ENCODE measurements at regions not wholly inside any gene's neighbourhood (a gene's known extent, or its start where the extent isn't known, plus 50 kb on each side); places are given as distances from the start of the nearest gene placed in this dataset.
"Not testable (repeated sequence)": the region's sequence is repeated elsewhere in the genome, so short reads cannot be mapped to it uniquely, and the experiment has no call there.

GRCh38 chr10:44008270-44008916, 359.7 kb upstream of the ZNF32 start:
- H3K4me1 ChIP-seq (ENCODE audit: control insufficient read depth in 1 of 2, insufficient read depth in 2 of 2, low read length in 2 of 2) = peaks cover 0 to 4% of the 10 kb centered on the region in 2 donors

DNA sequence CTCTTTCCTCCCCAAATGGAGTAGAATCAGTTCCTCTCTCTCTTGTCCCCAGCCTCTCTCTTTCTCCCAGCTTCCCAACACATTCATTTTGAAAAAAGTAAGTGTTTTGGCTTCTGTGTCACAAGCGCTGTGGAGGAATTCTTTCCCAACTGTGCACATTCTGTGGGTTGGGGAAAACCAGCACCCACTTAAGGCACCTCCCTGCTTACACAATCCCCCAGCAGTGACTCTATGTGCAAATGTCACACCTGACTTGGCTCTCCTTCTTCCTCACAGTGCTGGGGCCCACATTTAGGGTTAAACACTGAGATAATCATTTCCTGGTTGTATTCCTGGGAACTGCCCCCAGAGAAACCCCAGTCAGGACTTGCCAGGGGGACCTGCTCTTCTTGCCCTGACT, 358.1 kb upstream of the ZNF32 start:
- no peak overlapping the region for H3K4me3 ChIP-seq (ENCODE audit: low read depth in 1 of 2, low read length in 2 of 2)
- no peaks in the 10 kb centered on the region for H3K9me3 ChIP-seq (ENCODE audit: control insufficient read depth in 1 of 2, low read length in 2 of 2)
- no peak overlapping the region for H3K27ac ChIP-seq (ENCODE audit: low read length)
- no peaks in the 10 kb centered on the region for H3K27me3 ChIP-seq (ENCODE audit: low read depth, low read length)
- H3K36me3 ChIP-seq (ENCODE audit: control insufficient read depth in 1 of 2, insufficient read depth in 2 of 2, low read length in 2 of 2) = no peaks in the 10 kb centered on the region
- H3K4me1 ChIP-seq (ENCODE audit: control insufficient read depth in 1 of 2, insufficient read depth in 2 of 2, low read length in 2 of 2) = no peaks in the 10 kb centered on the region

More at GRCh38 chr10:44008270-44008916, 359.7 kb upstream of the ZNF32 start:
- no peaks in the 10 kb centered on the region for H3K36me3 ChIP-seq (ENCODE audit: control insufficient read depth in 1 of 2, insufficient read depth in 2 of 2, low read length in 2 of 2)
- no peak overlapping the region for H3K27ac ChIP-seq (ENCODE audit: low read length)
- no peaks in the 10 kb centered on the region for H3K27me3 ChIP-seq (ENCODE audit: low read depth, low read length)
- no peaks in the 10 kb centered on the region for H3K9me3 ChIP-seq (ENCODE audit: control insufficient read depth in 1 of 2, low read length in 2 of 2)
- H3K4me3 ChIP-seq (ENCODE audit: low read depth in 1 of 2, low read length in 2 of 2) = no peak overlapping the region

GRCh38 chr10:44005788-44006099, 357.1 kb upstream of the ZNF32 start:
- no peaks in the 10 kb centered on the region for H3K36me3 ChIP-seq (ENCODE audit: control insufficient read depth in 1 of 2, insufficient read depth in 2 of 2, low read length in 2 of 2)
- no peaks in the 10 kb centered on the region for H3K4me1 ChIP-seq (ENCODE audit: control insufficient read depth in 1 of 2, insufficient read depth in 2 of 2, low read length in 2 of 2)
- no peak overlapping the region for H3K27ac ChIP-seq (ENCODE audit: low read length)
- no peaks in the 10 kb centered on the region for H3K27me3 ChIP-seq (ENCODE audit: low read depth, low read length)
- no peaks in the 10 kb centered on the region for H3K9me3 ChIP-seq (ENCODE audit: control insufficient read depth in 1 of 2, low read length in 2 of 2)
- H3K4me3 ChIP-seq (ENCODE audit: low read depth in 1 of 2, low read length in 2 of 2) = no peak overlapping the region

GRCh38 chr10:44004913-44005787, 356.5 kb upstream of the ZNF32 start:
- Histone ChIP-seq H3K27me3 (ENCODE audit: low read depth, low read length) (no peaks in the 10 kb centered on the region), H3K4me1 (ENCODE audit: control insufficient read depth in 1 of 2, insufficient read depth in 2 of 2, low read length in 2 of 2) (no peaks in the 10 kb centered on the region), H3K4me3 (ENCODE audit: low read depth in 1 of 2, low read length in 2 of 2) (no peak overlapping the region)

DNA sequence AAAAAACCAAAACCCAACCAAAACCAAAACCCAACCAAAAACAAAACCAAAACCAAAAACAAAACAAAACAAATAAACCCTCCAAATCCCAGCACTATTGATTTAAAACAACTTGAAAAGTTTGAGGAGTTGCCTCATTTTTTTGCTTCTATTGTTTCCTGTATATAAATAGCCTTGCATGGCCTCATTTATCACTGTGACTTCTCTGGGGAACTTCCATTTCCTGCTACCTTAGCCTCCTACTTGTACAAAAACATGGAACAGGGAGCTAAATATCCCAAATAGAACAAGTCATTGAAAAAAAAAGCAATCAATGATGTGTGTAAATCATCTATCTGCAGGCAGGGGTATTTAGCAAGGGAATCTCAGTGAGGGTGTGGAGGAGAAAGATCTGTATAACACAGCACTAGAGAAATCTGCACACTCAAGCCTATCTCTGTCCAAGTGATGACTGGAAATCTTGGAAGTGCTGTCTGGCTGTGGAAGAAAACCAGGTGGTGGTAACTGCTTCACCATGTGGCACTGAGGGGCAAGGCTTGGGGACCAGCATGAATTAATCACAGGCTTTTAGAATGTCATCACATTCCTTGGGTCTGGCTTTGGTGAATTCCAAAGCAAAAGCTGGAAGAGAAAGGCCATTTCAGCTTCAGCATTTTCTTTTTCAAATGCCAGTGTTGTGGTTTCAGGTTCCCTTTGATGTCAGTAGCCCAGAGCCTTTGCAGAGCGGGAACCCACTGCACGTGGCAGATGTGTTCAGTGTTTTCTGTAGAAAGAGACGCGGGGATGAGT, 349.5 kb upstream of the ZNF32 start:
- H3K27ac ChIP-seq (ENCODE audit: low read length) = no peak overlapping the region
- H3K9me3 ChIP-seq (ENCODE audit: control insufficient read depth in 1 of 2, low read length in 2 of 2) = no peaks in the 10 kb centered on the region
- no peaks in the 10 kb centered on the region for H3K27me3 ChIP-seq (ENCODE audit: low read depth, low read length)
- H3K4me1 ChIP-seq (ENCODE audit: control insufficient read depth in 1 of 2, insufficient read depth in 2 of 2, low read length in 2 of 2) = peaks cover 0 to 7% of the 10 kb centered on the region in 2 donors
- H3K4me3 ChIP-seq (ENCODE audit: low read depth in 1 of 2, low read length in 2 of 2) = no peak overlapping the region
- no peaks in the 10 kb centered on the region for H3K36me3 ChIP-seq (ENCODE audit: control insufficient read depth in 1 of 2, insufficient read depth in 2 of 2, low read length in 2 of 2)

More at GRCh38 chr10:44004913-44005787, 356.5 kb upstream of the ZNF32 start:
- Histone ChIP-seq H3K9me3 (ENCODE audit: control insufficient read depth in 1 of 2, low read length in 2 of 2) (no peaks in the 10 kb centered on the region), H3K27ac (ENCODE audit: low read length) (no peak overlapping the region), H3K36me3 (ENCODE audit: control insufficient read depth in 1 of 2, insufficient read depth in 2 of 2, low read length in 2 of 2) (no peaks in the 10 kb centered on the region)

GRCh38 chr10:43997330-43997729, 348.6 kb upstream of the ZNF32 start:
- Histone ChIP-seq H3K36me3 (ENCODE audit: control insufficient read depth in 1 of 2, insufficient read depth in 2 of 2, low read length in 2 of 2) (no peaks in the 10 kb centered on the region), H3K9me3 (ENCODE audit: control insufficient read depth in 1 of 2, low read length in 2 of 2) (no peaks in the 10 kb centered on the region), H3K27ac (ENCODE audit: low read length) (no peak overlapping the region), H3K27me3 (ENCODE audit: low read depth, low read length) (no peaks in the 10 kb centered on the region), H3K4me3 (ENCODE audit: low read depth in 1 of 2, low read length in 2 of 2) (no peak overlapping the region), H3K4me1 (ENCODE audit: control insufficient read depth in 1 of 2, insufficient read depth in 2 of 2, low read length in 2 of 2) (peaks cover 0 to 7% of the 10 kb centered on the region in 2 donors)

GRCh38 chr10:43994539-43994938, 345.9 kb upstream of the ZNF32 start:
- Histone ChIP-seq H3K36me3 (ENCODE audit: control insufficient read depth in 1 of 2, insufficient read depth in 2 of 2, low read length in 2 of 2) (no peaks in the 10 kb centered on the region), H3K27me3 (ENCODE audit: low read depth, low read length) (no peaks in the 10 kb centered on the region), H3K9me3 (ENCODE audit: control insufficient read depth in 1 of 2, low read length in 2 of 2) (no peaks in the 10 kb centered on the region), H3K4me1 (ENCODE audit: control insufficient read depth in 1 of 2, insufficient read depth in 2 of 2, low read length in 2 of 2) (peaks cover 0 to 7% of the 10 kb centered on the region in 2 donors), H3K4me3 (ENCODE audit: low read depth in 1 of 2, low read length in 2 of 2) (no peak overlapping the region), H3K27ac (ENCODE audit: low read length) (no peak overlapping the region)

DNA sequence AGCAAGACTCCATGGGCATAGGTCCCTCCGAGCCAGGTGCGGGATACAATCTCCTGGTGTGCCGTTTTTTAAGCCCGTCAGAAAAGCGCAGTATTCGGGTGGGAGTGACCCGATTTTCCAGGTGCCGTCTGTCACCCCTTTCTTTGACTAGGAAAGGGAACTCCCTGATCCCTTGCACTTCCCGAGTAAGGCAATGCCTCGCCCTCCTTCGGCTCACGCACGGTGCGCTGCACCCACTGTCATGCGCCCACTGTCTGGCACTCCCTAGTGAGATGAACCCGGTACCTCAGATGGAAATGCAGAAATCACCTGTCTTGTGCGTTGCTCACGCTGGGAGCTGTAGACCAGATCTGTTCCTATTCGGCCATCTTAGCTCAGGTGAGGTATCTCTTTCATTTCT, 344.1 kb upstream of the ZNF32 start:
- not testable (repeated sequence) for H3K36me3 ChIP-seq (ENCODE audit: control insufficient read depth in 1 of 2, insufficient read depth in 2 of 2, low read length in 2 of 2); H3K4me3 ChIP-seq (ENCODE audit: low read depth in 1 of 2, low read length in 2 of 2); H3K27ac ChIP-seq (ENCODE audit: low read length); H3K27me3 ChIP-seq (ENCODE audit: low read depth, low read length); H3K4me1 ChIP-seq (ENCODE audit: control insufficient read depth in 1 of 2, insufficient read depth in 2 of 2, low read length in 2 of 2); H3K9me3 ChIP-seq (ENCODE audit: control insufficient read depth in 1 of 2, low read length in 2 of 2)

DNA sequence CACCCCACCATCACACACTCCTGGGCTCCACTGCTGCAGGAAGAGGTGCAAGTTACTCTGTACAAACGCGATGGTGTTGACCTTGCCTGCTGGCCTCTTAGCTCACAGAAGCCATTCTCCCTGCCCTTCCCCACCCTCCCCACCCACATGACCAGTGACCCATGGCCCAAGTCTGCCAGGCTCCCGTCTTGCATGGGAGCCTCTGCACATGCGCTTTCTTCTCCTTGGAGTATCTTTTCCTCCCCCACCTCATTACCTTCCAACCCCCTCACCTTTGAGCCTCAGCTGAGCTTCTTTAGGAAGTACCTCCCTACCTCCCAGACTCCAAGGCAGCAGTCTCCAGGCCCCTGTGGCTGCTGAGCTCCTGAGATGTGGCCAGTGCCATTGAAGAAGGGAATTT, 337.7 kb upstream of the ZNF32 start:
- Histone ChIP-seq H3K27me3 (ENCODE audit: low read depth, low read length) (no peaks in the 10 kb centered on the region), H3K9me3 (ENCODE audit: control insufficient read depth in 1 of 2, low read length in 2 of 2) (no peaks in the 10 kb centered on the region), H3K4me3 (ENCODE audit: low read depth in 1 of 2, low read length in 2 of 2) (no peak overlapping the region), H3K4me1 (ENCODE audit: control insufficient read depth in 1 of 2, insufficient read depth in 2 of 2, low read length in 2 of 2) (no peaks in the 10 kb centered on the region), H3K36me3 (ENCODE audit: control insufficient read depth in 1 of 2, insufficient read depth in 2 of 2, low read length in 2 of 2) (no peaks in the 10 kb centered on the region), H3K27ac (ENCODE audit: low read length) (no peak overlapping the region)

DNA sequence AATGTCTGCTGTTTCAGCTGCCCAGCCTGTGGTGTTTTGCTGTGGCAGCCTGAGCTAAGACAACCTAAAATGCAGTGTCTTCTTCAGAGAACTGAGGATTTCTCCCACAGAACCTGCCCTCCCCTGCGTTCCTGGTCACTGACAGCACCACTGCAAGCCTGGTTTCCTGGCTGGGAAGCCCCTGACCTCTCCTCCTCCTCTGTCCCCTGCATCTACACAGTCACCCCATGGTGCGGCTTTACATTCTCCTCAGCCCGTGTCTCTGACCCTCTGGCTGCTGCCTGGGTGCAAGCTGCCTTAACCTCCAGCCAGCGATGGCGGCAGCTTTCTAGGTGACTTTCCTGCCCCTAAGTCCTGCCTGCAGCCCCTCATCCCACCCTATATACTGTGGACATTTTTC, 337.3 kb upstream of the ZNF32 start:
- H3K9me3 ChIP-seq (ENCODE audit: control insufficient read depth in 1 of 2, low read length in 2 of 2) = no peaks in the 10 kb centered on the region
- no peak overlapping the region for H3K4me3 ChIP-seq (ENCODE audit: low read depth in 1 of 2, low read length in 2 of 2)
- H3K27me3 ChIP-seq (ENCODE audit: low read depth, low read length) = no peaks in the 10 kb centered on the region
- no peak overlapping the region for H3K27ac ChIP-seq (ENCODE audit: low read length)
- H3K36me3 ChIP-seq (ENCODE audit: control insufficient read depth in 1 of 2, insufficient read depth in 2 of 2, low read length in 2 of 2) = no peaks in the 10 kb centered on the region
- H3K4me1 ChIP-seq (ENCODE audit: control insufficient read depth in 1 of 2, insufficient read depth in 2 of 2, low read length in 2 of 2) = no peaks in the 10 kb centered on the region

- no peaks in the 10 kb centered on the region for H3K4me1 ChIP-seq (ENCODE audit: control insufficient read depth in 1 of 2, insufficient read depth in 2 of 2, low read length in 2 of 2)
- H3K9me3 ChIP-seq (ENCODE audit: control insufficient read depth in 1 of 2, low read length in 2 of 2) = no peaks in the 10 kb centered on the region
- H3K27ac ChIP-seq (ENCODE audit: low read length) = no peak overlapping the region
- no peaks in the 10 kb centered on the region for H3K36me3 ChIP-seq (ENCODE audit: control insufficient read depth in 1 of 2, insufficient read depth in 2 of 2, low read length in 2 of 2)
- H3K4me3 ChIP-seq (ENCODE audit: low read depth in 1 of 2, low read length in 2 of 2) = no peak overlapping the region
- no peaks in the 10 kb centered on the region for H3K27me3 ChIP-seq (ENCODE audit: low read depth, low read length)
Observed at GRCh38 chr10:43983856-43984271, 335.2 kb upstream of the ZNF32 start.
